ENCODE measurements at regions not wholly inside any gene's neighbourhood (a gene's known extent, or its start where the extent isn't known, plus 50 kb on each side); places are given as distances from the start of the nearest gene placed in this dataset.
A peak's percentile ranks its signal among the peaks of the same experiment; 100 is the strongest.

DNA sequence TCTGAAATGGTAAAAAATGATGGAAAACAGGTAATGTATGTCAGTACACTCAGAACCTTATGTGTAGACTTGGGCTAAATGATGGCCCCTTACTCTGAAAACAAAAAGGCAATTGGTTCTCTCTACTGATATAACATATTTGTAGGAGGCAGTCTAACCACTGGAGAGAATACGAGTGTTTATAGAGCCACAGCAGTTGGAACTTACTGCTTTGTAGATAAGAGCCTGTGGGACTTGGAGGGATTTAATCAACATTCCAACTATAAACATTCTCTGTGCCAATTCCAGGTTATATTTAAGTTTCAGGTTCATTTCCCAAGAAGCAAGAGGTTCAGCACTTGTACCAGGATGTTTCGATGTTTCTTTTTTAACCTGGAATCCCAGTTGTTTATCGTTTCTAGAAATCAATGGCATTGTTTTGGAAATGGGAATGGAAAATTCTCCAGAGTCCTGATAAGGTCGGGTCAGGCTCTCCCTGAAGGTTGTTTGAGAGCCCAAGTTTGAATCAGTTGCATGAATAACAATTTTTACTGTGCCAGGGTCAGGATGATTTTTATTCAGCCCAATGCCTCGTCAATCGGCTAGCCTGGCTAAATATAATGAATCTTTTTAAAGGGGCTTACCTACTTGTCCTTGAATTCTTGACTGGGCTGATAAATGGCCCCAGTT lies 278.4 kb upstream of the FAM98A start:
- DNase-seq = no peak
- Mint-ChIP-seq H3K27me3 (no peaks in the 10 kb centered on the region), H3K36me3 (no peaks in the 10 kb centered on the region), H3K4me3 (no peak overlapping the region), H3K9me3 (peaks cover 4% of the 10 kb centered on the region), H3K27ac (no peak overlapping the region), H3K4me1 (no peaks in the 10 kb centered on the region)
- CTCF ChIA-PET = no interaction called here

DNA sequence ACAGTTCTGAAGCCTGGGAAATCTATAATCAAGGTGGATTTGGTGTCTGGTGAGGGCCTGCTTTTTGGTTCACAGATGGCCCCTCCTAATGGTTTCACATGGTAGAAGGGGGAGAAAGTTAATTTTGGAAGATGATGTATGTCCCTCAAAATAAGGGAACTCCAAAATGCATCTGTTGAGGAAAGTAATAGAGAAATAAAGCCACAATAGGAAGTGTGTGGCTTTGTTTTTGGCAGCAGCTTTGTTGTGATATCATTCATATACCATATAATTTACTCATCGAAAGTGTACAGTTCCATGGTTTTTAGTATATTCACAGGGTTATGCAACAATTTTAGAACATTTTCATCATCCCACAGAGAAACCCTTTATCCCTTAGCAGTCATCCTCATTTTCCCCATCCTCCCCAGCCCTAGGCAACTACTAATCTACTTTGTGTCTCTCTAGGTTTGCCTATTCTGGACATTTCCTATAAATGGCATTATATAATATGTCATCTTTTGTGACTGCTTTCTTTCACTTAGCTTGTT lies 274.0 kb upstream of the FAM98A start:
- no peaks in the 10 kb centered on the region for H3K4me1 Mint-ChIP-seq
- no peak for DNase-seq
- CTCF ChIA-PET = no interaction called here
- no peak overlapping the region for H3K4me3 Mint-ChIP-seq
- H3K9me3 Mint-ChIP-seq = peaks cover 13% of the 10 kb centered on the region
- H3K27me3 Mint-ChIP-seq = no peaks in the 10 kb centered on the region
- H3K27ac Mint-ChIP-seq = no peak overlapping the region
- H3K36me3 Mint-ChIP-seq = no peaks in the 10 kb centered on the region

DNA sequence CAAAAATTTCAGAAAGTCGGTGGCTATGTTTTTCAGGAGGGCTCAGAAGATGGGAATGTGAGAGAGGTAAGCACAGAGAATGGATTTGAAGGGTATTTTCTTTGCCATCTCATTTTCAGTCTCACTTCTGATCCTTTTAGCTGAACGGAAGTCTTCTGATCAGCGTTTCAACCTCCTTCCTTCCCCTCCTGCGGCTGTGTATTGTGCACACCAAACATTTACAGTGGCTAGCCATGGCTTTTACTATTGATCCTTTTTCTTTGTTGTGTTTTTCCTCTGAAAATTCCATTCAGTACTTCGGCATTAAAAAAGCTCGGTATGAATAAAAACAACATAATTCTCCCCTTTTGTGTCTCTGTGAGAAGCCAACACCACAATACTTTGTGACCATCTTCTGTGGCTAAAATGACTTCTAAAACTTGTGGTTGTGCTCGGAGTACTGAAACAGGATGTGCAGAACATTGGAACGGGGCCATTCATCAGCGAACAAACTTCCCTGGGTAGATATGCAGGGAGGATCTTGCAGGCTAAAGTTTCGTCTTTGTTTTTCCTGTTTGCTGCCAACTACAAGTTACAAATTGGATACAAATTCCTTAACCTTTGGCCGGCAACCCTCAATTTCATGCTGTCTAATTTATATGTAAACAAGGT lies 260.8 kb upstream of the FAM98A start:
- peaks cover 10% of the 10 kb centered on the region for H3K4me1 Mint-ChIP-seq
- H3K27me3 Mint-ChIP-seq = no peaks in the 10 kb centered on the region
- no peak overlapping the region for H3K4me3 Mint-ChIP-seq
- H3K36me3 Mint-ChIP-seq = no peaks in the 10 kb centered on the region
- DNase-seq = no peak
- H3K9me3 Mint-ChIP-seq = peaks cover 6% of the 10 kb centered on the region
- H3K27ac Mint-ChIP-seq = peak overlapping the region; percentile 47
- CTCF ChIA-PET = no interaction called here

DNA sequence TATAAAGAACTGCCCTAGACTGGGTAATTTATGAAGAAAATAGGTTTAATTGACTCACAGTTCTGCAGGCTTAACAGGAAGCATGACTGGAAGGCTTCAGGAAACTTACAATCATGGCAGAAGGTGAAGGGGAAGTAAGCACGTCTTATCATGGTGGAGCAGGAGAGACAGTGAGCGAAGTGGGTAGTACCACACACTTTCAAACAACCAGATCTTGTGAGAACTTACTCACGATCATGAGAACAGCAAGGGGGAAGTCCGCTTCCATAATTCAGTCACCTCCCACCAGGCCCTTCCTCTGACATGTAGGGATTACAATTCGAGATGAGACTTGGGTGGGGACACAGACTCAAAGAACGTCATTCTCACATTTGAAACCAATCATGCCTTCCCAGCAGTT lies 260.1 kb upstream of the FAM98A start:
- Mint-ChIP-seq H3K27ac (no peak overlapping the region), H3K4me3 (no peak overlapping the region), H3K9me3 (peaks cover 10% of the 10 kb centered on the region), H3K4me1 (peaks cover 10% of the 10 kb centered on the region), H3K27me3 (no peaks in the 10 kb centered on the region), H3K36me3 (no peaks in the 10 kb centered on the region)
- no peak for DNase-seq
- CTCF ChIA-PET = no interaction called here

DNA sequence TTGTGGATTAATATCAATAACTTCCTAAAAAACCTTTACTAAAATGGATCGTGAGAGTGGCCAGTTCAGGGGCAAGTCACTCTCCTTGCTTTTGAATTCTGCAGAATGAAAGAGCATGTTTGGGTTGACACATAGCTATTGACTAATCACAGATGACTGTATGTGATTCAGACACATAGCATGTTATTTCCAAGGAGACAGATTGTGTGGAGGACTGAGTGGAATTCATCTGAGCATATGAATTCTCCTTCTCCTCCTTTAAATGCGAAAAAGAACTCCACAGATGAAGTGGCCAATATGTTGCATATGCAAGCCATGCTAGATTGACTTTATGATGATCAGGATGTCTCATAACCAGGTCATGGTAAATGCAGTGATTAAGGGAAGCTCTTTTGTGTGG lies 249.4 kb upstream of the FAM98A start:
- CTCF ChIA-PET = no interaction called here
- Mint-ChIP-seq H3K27ac (no peak overlapping the region), H3K4me3 (no peak overlapping the region), H3K9me3 (peaks cover 17% of the 10 kb centered on the region), H3K4me1 (no peaks in the 10 kb centered on the region), H3K27me3 (no peaks in the 10 kb centered on the region), H3K36me3 (no peaks in the 10 kb centered on the region)
- no peak for DNase-seq

DNA sequence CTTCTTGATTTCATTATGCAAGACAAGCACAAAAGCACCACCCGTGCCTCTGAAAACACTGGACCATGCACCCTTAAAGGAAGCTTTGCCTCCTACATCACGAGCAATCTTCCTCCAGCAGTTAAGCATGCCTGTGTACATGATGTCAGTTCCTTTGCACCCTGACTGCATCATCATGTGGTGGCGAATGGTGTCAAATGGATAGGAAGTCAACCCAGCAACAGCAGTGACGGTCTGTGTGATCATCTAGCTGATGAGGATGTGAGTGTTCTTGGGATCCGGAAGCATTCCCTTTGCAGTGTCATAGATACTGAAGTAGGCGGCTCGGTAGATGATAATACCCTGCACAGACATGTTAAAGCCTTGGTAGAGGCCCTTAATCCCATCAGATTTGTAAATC lies 240.7 kb upstream of the FAM98A start:
- no peaks in the 10 kb centered on the region for H3K9me3 Mint-ChIP-seq
- H3K27ac Mint-ChIP-seq = no peak overlapping the region
- DNase-seq = no peak
- CTCF ChIA-PET = no interaction called here
- no peaks in the 10 kb centered on the region for H3K27me3 Mint-ChIP-seq
- H3K4me1 Mint-ChIP-seq = no peaks in the 10 kb centered on the region
- H3K36me3 Mint-ChIP-seq = no peaks in the 10 kb centered on the region
- H3K4me3 Mint-ChIP-seq = no peak overlapping the region

DNA sequence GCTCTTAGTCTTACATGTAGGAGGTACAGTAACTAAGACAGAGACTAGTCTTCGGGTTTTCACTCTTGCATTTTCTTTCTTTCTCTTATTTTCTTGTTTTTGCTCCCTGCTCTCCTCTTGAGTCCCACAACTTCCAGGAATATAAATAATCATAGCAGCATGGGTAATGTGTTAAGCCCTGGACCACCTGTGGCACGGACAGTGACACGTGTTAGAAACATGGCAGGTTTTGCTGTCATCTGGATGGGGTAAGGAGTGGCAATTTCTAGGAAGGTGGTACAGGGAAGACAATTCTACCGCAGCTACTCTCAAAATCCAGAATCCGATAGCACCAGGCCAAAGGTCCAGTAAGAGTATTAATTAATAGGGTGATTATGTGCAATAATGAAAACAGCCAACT lies 237.5 kb upstream of the FAM98A start:
- DNase-seq = no peak
- H3K4me3 Mint-ChIP-seq = no peak overlapping the region
- no peaks in the 10 kb centered on the region for H3K9me3 Mint-ChIP-seq
- H3K4me1 Mint-ChIP-seq = no peaks in the 10 kb centered on the region
- no peaks in the 10 kb centered on the region for H3K36me3 Mint-ChIP-seq
- H3K27me3 Mint-ChIP-seq = no peaks in the 10 kb centered on the region
- H3K27ac Mint-ChIP-seq = no peak overlapping the region
- CTCF ChIA-PET = no interaction called here

DNA sequence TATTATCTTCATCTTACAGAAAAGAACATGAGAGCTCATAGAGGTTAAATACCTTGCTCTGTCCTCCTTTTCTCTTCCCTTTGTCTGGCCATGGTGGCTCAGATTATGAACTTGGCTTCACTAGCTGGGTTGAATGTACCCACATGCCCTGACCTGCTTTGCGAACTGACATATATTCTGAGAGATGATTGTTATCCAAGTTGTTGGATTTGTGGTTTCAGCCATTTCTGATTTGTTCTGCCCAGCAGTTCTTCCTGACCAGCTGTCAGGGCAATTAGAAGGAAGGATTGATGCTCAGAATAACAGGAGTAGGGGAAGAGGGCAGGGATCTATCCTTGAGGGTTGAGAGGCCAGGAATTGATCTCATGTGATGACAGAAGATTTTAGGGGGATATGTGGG lies 236.8 kb upstream of the FAM98A start:
- DNase-seq = no peak
- Mint-ChIP-seq H3K4me1 (no peaks in the 10 kb centered on the region), H3K36me3 (no peaks in the 10 kb centered on the region), H3K9me3 (no peaks in the 10 kb centered on the region), H3K27ac (no peak overlapping the region), H3K4me3 (no peak overlapping the region), H3K27me3 (no peaks in the 10 kb centered on the region)
- CTCF ChIA-PET = no interaction called here

DNA sequence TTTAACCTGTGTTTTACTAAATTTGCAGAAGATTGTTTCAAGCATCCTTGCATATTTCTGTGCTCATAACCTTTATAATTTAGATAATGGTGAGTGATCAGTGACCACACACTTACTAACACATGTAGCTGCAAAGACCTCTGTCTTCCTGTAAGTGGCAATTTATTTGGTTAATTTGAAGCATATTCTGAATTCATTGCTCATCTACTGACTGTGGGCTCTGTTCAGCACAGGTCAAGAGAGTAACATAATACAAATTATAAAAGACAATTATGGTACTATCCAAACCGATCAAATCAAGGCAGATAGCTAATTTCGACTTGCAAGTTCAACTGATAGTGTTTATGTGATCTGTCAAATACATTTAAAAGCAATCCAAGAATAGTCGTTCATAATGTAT lies 223.9 kb upstream of the FAM98A start:
- no peak overlapping the region for H3K27ac Mint-ChIP-seq
- H3K36me3 Mint-ChIP-seq = no peaks in the 10 kb centered on the region

DNA sequence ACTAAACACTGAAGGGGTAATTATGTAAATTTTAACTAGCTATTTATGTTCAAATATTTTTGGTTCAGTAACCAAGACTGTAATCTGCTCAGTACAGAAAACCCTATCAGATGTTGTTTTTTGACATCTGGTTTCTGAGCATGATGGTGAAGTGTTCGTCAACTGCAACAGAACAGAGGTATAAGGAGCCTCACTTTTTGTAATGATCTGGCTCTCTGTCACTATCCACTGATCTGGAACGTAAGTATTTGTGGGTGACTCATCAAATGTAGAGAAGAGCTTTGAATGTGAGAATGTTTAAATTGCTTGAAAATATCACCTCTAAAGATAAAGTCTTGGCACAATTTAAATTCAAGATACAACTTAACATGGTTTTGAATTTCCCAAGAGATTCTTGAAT lies 213.6 kb upstream of the FAM98A start:
- no peaks in the 10 kb centered on the region for H3K36me3 Mint-ChIP-seq

More for the DNA sequence above, 223.9 kb upstream of the FAM98A start:
- CTCF ChIA-PET = no interaction called here
- no peak overlapping the region for H3K4me3 Mint-ChIP-seq
- no peak for DNase-seq
- peaks cover 6% of the 10 kb centered on the region for H3K9me3 Mint-ChIP-seq
- H3K4me1 Mint-ChIP-seq = no peaks in the 10 kb centered on the region
- H3K27me3 Mint-ChIP-seq = no peaks in the 10 kb centered on the region

DNA sequence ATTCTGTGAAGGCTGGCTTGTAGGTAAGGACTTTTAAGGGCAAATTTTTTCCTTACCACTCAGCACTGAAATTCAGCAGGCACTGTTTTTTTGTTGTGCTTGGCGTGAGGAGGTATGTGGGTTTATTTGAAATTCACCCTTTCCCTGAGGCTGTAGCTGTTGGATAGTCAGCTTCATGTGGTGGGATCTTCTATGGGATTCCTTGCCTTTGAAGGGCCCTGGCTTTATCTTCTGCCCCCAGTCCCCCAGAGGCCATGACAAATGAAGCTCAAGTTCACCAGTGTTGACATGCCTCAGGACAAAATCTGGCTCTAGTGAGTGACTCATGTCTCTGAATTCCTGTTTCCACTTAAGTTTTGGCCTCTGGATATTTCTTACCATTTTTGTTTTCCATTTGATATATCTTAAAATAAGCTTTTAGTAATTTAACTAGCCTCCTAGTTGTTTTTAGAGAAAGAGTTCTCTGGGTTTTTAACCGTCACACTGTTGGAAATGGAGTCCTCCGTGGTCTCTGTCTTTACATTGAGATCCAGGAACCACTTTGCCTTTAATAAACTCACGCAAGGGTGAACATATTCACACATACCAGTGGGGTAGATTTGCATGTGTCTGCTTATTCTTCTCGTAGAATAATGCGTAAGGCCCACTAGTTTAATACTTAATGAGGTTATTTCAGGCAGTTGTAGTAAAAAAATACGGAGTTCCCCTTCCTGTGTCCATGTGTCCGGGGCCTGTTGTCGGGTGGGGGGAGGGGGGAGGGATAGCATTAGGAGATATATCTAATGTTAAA lies 211.1 kb upstream of the FAM98A start:
- no peaks in the 10 kb centered on the region for H3K27me3 Mint-ChIP-seq

More for the DNA sequence above, 213.6 kb upstream of the FAM98A start:
- Mint-ChIP-seq H3K4me3 (no peak overlapping the region), H3K27ac (no peak overlapping the region), H3K9me3 (no peaks in the 10 kb centered on the region), H3K27me3 (no peaks in the 10 kb centered on the region), H3K4me1 (no peaks in the 10 kb centered on the region)
- CTCF ChIA-PET = no interaction called here
- no peak for DNase-seq

DNA sequence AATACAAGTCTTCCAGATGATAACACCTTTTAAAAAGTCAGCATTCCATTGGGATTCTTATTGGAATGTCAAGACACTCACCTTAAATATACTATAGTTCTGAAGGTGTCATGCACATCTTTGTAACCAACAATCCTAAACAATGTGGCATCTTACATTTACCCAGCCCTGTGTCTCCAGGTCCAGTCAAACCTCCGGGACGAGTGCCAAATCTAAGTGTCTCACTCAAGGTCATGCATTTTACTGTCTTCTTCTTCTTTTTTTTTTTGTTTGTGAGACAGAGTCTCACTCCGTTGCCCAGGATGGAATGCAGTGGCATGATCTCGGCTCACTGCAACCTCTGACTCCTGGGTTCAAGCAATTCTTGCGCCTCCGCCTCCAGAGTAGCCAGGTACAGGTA lies 206.9 kb upstream of the FAM98A start:
- H3K4me1 Mint-ChIP-seq = no peaks in the 10 kb centered on the region
- no peaks in the 10 kb centered on the region for H3K27me3 Mint-ChIP-seq
- no peak overlapping the region for H3K27ac Mint-ChIP-seq
- H3K9me3 Mint-ChIP-seq = no peaks in the 10 kb centered on the region
- no peaks in the 10 kb centered on the region for H3K36me3 Mint-ChIP-seq
- CTCF ChIA-PET = no interaction called here
- DNase-seq = no peak
- H3K4me3 Mint-ChIP-seq = no peak overlapping the region

More for the DNA sequence above, 211.1 kb upstream of the FAM98A start:
- H3K4me1 Mint-ChIP-seq = no peaks in the 10 kb centered on the region
- H3K27ac Mint-ChIP-seq = no peak overlapping the region
- H3K36me3 Mint-ChIP-seq = no peaks in the 10 kb centered on the region
- no peak overlapping the region for H3K4me3 Mint-ChIP-seq
- no peak for DNase-seq
- CTCF ChIA-PET = no interaction called here
- no peaks in the 10 kb centered on the region for H3K9me3 Mint-ChIP-seq

DNA sequence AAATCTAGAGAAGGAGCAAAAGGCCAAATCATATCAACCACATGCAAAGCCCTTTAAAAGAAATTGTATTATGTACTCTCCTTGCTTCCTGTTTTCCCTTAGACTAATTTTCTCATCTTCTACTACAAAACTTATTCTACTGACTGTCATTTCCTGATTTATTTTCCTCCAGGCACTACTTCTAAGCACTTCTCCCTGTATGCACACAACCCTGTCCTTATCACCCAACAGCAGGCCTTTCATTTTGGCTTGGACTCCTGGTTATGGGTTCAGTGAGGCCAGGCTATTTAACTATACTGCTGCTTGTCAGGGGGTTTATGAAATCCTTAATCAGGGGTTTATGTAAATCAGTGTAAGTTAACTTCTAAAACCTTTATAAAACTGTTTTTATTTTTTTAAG lies 205.1 kb upstream of the FAM98A start:
- Mint-ChIP-seq H3K9me3 (no peaks in the 10 kb centered on the region), H3K27me3 (no peaks in the 10 kb centered on the region), H3K4me3 (no peak overlapping the region), H3K27ac (no peak overlapping the region), H3K36me3 (no peaks in the 10 kb centered on the region), H3K4me1 (no peaks in the 10 kb centered on the region)
- CTCF ChIA-PET = no interaction called here
- no peak for DNase-seq

DNA sequence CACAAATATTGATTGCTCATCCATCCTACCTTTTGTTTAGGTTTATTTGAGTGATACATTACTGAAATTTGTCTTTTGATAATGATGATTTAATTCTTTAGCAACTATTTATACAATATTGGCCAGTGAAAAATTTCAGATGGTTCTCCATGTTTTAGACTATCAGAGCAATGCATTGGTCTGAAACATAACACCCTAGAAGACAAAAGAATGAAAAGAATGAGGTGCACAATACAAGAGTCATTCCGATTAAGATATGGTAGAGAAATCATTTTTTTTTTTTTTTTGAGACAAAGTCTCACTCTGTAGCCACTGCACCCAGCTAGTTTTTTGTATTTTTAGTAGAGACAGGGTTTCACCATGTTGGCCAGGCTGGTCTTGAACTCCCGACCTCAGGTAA lies 197.4 kb upstream of the FAM98A start:
- CTCF ChIA-PET = no interaction called here
- no peaks in the 10 kb centered on the region for H3K27me3 Mint-ChIP-seq
- no peak overlapping the region for H3K4me3 Mint-ChIP-seq
- H3K36me3 Mint-ChIP-seq = no peaks in the 10 kb centered on the region
- H3K9me3 Mint-ChIP-seq = peaks cover 7% of the 10 kb centered on the region
- no peaks in the 10 kb centered on the region for H3K4me1 Mint-ChIP-seq
- DNase-seq = no peak
- H3K27ac Mint-ChIP-seq = no peak overlapping the region

DNA sequence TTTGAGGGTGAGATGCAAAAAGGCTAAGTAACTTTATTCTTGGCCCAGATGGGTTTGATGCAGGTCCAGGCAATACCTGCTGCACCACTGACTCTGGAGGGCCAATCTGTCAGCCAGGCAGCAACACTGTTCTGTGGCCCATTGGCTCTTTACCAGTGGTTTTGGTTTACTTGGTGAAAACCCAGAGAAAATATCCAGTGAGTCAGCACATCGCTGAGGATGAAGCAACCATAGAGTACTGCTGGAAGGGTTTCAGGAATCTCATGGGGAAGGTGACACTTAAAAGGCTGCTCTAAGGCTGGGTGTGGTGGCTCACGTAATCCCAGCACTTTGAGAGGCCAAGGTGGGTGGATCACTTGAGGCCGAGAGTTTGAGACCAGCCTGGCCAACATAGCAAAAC lies 192.5 kb upstream of the FAM98A start:
- CTCF ChIA-PET = no interaction called here
- Mint-ChIP-seq H3K36me3 (no peaks in the 10 kb centered on the region), H3K27me3 (no peaks in the 10 kb centered on the region), H3K4me3 (no peak overlapping the region), H3K9me3 (peaks cover 2% of the 10 kb centered on the region), H3K27ac (no peak overlapping the region), H3K4me1 (no peaks in the 10 kb centered on the region)
- DNase-seq = no peak

All from activated naive CD4-positive, alpha-beta T cell treated with anti-CD3 and anti-CD28 coated beads, Interleukin-2, amount 10 ng/mL, durations not matched to agents 7 days and 5 days (primary cell).